Sigmoid colon (tissue), 4 donors: ENCODE measurements at regions not wholly inside any gene's neighbourhood (a gene's known extent, or its start where the extent isn't known, plus 50 kb on each side); places are given as distances from the start of the nearest gene placed in this dataset.

Experiments used
- CTCF ChIP-seq, 4 experiments: fragments of 450-650 bp in 3 of 4; fragments of 200-600 bp in 1 of 4; IDR thresholded peaks; one replicate each; pipeline ENCODE4 v1.5.1; 2016 to 2019; ENCODE audit warnings: antibody characterized with exemption in 4 of 4, mild to moderate bottlenecking in 3 of 4, moderate library complexity in 2 of 4
- EP300 ChIP-seq, 4 donors: sonication (generic); formaldehyde crosslinking; IDR thresholded peaks; one replicate each; pipeline ENCODE4 v1.6.1; 2017; ENCODE audit warnings: antibody characterized with exemption in 4 of 4
- POLR2A ChIP-seq, 2 donors: fragments of 450-650 bp; IDR thresholded peaks; one replicate each; pipeline ENCODE4 v1.6.1; 2016; ENCODE audit warnings: antibody characterized with exemption in 2 of 2, mild to moderate bottlenecking in 2 of 2, moderate library complexity in 2 of 2
- POLR2AphosphoS5 ChIP-seq, 4 donors: sonication (generic); formaldehyde crosslinking; IDR thresholded peaks; one replicate each; pipeline ENCODE4 v1.6.1; 2017; ENCODE audit warnings: antibody characterized with exemption in 4 of 4

GRCh38 chr5:93145767-93146166, 435.3 kb downstream of the NR2F1-AS1 start:
- no peak for TF ChIP-seq EP300 (IDR thresholded peaks at IDR 0.05)
- no peak for TF ChIP-seq POLR2A (IDR thresholded peaks at IDR 0.05)
- no peak for TF ChIP-seq CTCF (IDR thresholded peaks at IDR 0.05)
- no peak for TF ChIP-seq POLR2AphosphoS5 (IDR thresholded peaks at IDR 0.05)
